CD4-positive, alpha-beta T cell treated with Interleukin-1 beta for 1 hour (primary cell): ENCODE measurements at regions not wholly inside any gene's neighbourhood (a gene's known extent, or its start where the extent isn't known, plus 50 kb on each side); places are given as distances from the start of the nearest gene placed in this dataset.

Experiments
- DNase-seq, 2 donors: peaks; one replicate each; pipeline ENCODE4 v3.0.0-alpha.2; 2020 to 2022

DNA sequence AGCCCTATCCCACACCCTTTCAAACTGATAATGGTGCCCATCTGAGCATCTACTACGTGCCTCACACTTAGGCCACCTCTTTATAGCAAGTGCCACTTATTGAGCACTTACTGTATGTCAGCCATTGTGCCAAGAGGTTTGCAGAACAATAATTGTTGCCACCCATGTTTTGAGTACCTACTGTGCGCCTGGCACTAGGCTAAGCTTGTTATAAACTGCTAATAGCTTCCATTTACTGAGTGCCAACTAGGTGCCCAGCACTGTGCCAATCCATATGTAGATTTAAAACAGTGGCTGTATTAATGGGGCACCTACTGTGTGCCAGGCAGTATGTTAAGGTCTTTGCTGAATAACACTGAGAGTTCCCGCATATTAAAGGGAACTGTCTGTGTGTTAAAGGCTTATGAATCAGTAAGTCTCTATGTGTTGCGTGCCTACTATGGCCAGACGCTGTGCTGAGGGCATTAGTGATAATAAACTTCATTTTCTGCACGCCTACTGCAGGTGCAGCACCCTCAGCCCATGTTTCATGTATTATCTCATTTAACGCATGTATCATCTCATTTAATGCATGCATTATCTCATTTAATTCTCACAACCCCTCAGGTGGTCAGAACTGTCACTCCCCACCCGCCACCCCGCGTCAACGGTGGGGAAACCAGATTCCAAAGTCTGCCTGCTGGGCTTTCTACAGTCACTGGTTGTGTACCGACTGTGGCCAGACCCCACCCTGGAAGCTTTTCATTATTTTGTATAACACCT is 105.0 kb downstream of the PTPRS start:
- DNase-seq: no peak

DNA sequence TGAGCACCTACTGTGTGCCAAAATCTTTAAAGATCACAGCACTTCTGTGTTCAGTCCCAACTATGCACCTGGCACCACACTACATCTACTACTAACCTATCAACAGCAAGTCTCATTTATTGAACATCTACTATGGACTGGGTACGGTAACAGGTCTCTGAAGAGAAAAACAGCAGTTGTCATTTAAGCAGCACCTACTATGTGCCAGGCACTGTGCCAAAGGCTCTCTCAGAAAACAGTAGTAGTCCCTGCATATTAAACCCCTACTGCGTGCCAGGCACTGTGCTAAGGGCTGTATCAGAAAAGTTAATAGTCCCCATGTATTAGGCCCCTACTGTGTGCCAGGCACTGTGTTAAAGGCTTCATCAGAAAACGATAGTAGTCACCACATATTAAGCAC is 106.2 kb downstream of the PTPRS start:
- no peak for DNase-seq

DNA sequence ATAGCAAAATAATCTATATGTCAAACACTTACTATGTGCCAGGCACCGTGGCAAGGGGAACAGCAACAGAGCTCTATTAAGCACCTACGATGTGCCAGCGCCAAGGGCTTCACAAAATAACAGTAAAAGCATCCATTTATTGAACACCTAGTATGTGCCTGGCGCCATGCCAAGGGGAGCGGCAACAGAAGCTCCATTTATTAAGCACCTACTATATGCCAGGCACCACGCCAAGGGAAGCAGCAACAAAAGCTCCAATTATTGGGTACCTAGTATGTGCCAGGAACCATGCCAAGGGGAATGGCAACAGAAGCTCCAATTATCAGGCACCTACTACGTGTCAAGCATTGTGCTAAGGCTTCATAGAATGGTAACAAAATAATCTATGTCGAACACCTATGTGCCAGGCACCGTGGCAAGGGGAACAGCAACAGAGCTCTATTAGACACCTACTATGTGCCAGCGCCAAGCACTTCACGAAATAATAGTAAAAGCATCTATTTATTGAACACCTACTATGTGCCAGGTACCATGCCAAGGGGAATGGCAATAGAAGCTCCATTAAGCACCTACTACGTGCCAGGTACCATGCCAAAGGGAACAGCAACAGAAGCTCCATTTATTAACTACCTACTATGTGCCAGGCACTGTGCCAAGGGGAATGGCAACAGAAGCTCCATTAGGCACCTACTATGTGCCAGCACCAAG is 107.7 kb downstream of the PTPRS start:
- no peak for DNase-seq

DNA sequence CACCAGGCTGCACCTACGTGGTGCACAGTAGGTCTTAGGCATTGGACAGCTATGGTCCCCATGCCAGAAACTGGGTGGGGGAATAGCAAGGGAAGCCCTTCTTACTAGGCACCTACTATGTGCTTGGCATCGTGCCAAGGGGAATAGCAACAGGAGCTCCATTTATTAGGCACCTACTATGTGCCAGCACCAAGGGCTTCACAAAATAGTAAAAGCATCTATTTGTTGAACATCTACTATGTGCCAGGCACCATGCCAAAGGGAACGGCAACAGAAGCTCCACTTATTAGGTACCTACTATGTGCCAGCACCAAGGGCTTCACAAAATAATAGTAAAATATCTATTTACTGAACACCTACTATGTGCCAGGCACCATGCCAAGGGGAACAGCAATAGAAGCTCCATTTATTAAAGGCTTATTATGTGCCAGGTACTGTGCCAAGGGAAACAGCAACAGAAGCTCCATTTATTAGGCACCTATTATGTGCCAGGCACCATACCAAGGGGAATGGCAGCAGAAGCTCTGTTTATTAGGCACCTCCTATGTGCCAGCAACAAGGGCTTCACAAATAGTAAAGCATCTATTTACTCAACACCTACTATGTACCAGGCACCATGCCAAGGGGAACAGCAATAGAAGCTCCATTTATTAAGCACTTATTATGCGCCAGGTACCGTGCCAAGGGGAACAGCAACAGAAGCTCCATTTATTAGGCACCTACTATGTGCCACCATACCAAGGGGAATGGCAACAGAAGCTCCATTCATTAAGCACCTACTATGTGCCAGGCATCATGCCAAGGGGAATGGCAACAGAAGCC is 108.5 kb downstream of the PTPRS start:
- DNase-seq: no peak

DNA sequence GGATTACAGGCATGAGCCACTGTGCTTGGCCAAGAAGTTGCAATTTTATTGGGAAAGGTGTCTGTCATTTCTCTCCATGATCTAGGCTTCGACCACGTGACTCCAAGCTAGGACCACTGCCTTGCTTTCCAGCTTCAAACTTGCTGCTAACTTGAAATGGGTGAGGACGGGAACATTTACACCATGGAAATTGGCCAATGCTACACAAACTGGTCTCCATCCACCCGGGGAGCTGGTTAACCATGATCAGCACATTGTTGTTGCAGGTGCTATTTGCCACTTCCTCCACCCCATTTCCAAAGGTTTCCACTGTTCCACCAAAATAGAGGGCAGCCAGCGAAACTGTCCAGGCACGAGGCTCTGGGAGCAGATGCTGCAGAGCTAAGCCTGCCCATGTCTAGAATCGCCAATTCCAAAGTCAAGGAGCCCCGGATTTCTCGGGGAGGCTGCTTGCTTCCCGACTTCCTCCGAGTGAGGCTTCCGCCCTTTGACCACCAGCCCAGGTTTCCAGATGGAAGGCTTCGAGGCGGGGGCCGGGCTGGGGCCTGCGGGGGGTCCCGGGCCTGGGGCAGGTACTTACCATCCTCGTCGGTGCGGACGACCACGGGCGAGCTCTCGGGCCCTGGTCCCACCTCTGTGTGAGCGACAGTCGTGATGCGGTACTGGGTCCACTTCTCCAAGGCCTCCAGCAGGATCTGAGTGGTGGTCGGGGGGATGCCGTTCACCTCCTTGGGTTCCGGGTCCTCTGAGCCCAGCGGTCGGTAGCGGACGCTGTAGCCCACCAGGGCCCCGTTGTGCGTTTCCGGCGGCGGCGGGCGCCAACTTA is 109.7 kb downstream of the PTPRS start:
- DNase-seq: no peak

DNA sequence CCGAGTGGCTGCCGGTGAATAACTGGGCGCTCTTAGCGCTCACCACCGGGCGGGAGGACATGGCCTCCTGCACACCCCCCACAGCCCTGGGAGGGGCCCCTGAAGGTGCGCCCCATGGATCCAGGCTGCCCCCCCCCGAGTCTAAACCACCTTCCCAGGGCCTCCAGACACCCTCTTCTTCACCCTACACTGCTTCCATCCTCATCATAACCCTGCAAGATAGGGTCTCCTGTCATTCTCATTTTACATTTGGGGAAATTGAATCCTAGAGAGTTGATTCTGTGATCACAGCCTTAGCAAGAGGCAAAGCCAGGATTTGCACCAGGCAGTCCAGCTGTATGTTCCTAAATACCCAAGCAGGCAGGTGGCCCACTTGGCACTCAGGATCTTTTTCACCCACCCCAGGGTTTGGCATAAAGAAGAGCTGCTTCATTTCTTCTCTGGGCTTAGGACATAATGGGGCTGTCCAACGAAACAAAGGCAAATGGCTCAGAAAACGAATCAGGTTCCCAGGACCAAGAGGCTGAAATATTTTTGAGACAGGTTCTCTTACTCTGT is 110.8 kb downstream of the PTPRS start:
- DNase-seq: no peak

DNA sequence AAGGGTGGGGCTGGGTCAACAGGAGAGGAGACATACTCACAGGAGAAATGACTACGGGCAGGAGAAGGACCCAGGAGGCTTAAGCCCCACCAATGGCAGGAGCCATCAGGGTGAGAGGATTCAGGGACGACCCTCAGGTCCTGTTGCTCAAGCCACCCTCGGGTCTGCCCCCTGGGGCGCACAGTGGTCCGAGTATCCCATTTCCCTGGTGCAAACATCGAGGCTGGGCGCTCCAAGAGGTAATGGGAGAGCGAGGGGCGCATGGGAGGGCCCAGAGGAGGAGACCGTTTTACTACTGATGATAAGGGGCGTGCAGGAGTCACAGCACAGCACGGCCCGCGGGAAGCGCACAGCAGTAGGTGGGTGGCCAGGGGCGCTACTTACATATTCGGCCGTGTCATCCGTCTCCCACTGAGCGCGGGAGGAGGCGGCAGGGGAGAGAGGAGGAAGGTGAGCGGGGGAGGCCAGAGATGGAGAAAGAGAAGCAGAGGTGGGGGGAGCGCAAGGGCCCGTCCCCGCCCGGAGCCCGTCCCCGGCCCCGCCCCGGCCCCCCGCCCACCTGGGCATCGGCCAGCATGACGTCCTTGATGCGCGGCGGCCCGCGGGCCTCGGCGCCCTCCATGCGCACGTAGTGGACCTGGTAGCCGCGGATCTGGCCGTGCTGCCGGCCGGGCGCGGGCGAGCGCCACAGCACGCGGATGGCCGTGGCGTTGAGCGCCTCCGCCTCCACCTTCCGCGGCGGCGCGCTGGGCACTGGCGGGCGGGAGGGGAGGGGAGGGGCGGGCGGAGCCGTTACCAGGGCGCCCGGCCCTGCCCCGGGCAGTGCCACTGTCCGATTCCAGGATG is 111.5 kb downstream of the PTPRS start:
- DNase-seq: no peak

DNA sequence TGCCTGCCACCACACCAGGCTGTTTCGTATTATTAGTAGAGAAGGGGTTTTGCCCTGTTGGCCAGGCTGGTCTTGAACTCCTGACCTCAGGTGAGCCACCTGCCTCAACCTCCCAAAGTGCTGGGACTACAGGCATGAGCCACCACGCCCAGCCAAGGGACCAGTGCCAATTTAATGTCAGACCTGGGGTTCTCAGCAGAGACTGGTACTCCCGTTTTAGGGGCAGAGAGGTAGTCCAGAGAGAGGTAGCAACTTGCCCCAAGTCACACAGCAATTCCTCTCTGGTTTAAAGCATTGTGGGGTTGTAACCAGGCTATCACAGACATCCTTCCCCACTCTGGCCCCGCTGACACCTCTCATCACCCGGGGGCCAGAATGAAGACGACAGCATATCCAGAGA is 112.1 kb downstream of the PTPRS start:
- DNase-seq: no peak

DNA sequence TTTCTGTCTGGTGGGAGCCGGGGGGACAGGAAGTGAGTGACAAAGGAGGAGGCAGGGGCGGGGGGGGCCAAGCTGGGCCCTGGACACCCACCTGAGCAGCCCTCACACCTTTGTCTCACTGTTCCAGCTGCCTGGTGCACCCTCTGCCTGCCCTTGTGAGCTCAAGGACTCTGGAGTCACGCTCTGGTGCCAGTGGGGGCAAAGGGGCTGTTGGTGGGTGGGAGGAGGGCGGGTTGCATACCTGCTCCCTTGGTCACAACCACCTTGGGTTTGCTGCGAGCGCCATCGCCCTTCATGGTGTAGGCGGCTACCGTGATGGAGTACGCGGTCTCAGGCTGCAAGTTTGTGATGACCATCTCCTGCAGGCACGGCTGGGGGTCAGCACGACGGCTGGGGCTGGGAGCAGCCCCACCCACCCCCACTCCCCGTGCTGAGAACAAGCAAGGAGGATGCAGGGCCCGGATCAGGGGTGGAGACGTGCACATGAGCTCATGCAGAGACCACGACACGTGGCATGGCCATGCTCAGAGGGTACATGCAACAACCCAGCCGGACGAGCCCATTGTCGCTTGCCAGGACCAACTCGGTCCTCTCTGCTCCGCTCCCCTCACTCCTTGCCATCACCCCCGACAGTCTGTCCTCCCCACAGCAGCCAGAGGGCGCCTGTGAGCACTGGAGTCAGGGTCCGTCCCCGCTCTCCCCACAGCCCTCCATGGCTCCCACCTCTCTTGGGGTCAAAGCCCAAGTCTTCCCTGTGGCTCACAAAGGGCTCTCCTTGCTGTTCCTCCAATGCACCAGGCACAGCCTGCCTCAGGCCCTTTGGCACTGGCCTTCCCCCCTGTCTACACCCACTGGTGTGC is 114.9 kb downstream of the PTPRS start:
- no peak for DNase-seq

DNA sequence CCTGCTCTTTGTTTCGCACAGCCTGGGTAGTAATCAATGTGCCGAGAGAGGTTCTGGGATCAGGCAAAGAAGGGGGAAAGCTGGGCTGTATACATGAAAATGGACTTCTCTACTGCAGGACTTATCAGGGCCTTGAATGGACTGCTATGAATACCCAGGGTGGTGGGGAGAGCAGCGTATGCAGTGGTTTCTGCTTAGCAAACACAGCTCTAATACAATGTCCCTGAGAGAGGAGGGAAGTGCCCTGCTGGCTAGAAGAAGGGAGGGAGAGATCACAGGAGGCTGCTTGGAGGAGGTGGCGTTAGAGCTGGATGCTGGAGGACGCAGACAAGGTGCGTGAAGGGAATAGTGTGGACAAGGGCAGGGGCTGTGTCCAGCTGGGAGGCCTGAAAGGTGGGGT is 116.1 kb downstream of the PTPRS start:
- DNase-seq: no peak

DNA sequence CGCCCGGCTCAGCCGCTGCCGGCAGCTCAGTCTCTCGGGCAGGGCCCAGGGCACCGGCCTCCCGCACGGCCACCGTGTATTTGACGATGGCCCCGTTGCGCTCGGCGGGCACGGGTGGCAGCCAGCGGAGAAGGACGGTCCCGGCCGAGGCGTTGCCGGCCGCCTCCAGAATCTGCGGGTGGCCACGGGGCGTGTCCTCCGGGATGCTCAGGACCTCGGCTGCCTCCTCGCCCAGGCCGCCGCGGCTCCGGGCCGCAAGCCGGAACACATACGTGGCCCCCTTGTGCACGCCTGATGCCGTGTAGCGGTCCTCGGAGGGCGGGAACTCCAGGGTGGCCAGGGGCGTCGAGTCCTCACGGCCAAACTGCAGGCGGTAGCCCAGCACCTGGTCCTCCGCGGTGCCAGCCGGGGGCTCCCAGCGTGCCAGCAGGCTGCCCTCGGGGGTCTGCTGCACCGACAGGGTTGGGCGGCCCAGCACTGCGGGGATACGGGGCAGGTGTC is 117.7 kb downstream of the PTPRS start:
- DNase-seq: no peak

DNA sequence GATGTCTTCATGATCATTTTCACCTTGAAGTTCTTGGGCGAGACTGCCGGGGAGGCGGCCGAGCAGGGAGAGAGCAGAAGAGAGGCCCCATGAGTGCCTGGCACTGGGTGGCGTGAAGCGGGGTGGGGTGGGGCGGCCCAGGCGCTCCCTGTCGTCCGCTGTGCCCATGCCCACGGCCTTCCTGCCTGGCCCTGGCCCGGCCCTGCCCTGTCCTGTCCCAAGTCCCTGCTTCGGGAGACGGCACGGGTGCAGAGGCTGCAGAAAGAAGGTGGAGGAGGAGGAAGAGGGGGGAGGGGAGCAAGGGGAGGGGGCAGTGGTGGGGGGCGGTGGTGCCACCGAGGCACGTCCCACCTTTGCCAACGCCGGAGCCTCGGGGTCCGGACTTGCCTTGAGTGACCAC is 118.4 kb downstream of the PTPRS start:
- DNase-seq: no peak

DNA sequence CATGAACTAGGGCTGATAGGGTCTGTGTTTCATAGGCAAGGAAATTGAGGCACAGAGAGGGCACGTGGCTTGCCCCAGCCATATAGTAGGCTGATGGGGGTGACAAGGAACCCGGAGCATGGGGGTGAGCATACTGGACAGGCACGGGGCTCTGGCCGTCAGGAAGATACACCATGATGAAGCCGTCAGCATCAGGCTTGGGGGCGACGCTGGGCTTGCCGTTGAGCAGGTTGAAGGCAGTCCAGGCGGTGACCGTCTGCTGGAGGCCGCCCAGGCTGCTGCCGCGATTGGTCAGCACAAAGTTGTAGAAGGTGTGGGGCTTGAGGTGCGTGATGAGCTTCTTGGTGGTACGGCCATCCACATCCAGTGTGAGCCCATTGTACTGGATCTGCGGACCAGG is 119.7 kb downstream of the PTPRS start:
- no peak for DNase-seq

DNA sequence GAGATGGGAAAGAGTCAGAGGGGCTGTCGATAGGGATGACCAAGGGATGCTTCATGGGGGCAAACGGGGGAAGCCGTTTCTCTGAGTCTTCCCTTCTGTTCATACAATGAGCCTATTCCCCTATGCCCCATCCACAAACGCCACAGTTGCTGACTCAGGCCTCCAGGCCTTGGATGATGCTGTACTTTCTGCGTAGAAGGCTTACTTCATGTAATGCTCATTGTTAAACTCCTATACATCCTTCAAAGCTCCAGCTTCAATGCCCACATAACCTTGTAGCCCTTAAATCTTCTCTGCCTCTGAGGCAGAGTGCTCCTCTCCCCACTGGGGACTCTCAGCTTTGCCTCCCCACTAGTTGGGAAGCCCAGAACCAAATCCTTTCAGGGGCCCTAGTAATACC is 120.3 kb downstream of the PTPRS start:
- no peak for DNase-seq

DNA sequence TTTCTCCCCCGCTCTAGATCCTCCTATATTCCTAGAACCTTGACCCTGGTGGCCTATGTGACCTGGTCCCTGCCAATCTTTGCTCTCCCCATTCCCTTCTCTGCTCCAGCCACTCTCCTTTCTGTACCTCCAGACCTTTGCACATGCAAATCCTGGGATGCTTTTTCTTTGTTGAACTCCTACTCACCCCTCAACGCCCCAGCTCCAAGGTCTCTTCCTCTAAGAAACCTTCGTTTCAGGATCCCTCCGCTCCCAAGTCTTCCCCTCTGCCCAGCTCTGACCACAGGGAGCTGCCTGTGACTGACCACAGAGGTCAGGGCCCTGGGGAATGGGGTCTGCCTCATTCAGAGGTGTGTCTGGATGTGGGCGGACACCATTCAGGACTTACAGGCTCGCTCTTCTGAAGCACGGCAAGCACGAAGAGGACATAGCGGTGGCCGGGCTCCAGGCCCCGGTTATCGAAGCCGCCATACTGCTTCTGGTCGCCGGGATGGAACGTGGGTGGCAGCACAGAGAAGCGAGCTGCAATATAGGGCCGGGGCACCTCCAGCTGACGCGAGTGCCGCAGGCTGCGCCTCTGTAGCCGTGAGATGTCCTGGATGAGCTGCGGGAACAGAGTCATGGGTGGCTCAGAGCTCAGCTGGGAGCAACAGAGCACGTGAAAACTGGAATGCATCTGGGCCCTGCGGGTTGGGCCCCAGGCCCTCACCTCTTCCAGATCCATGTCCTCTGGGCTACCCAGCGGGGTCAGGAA is 120.9 kb downstream of the PTPRS start:
- no peak for DNase-seq

DNA sequence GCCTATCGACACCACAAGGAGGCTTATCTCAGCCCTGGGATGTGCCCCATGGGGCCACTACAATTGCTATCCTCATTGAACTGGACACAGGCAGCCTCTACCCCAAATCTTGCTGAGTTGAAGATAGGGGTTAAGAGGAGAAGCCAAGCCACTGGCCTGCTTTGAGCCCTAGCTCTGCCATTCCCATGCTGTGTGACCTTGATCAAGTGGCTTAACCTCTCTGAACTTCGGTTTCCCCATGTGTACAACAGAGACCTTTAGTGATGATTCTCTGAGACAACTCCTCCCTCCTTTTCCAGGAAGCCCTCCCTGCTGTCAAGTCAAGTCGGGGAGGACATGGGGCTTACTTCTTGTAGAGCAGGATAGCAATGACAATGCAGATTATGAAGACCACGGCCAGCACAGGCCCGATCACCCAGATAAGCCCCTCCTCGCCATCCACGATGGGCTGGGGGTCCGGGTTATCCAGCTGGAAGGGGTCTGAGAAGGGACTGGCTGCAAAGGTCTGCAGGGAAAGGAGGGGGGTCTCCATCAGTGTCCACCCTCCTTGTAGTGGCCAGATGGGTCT is 121.6 kb downstream of the PTPRS start:
- DNase-seq: no peak

DNA sequence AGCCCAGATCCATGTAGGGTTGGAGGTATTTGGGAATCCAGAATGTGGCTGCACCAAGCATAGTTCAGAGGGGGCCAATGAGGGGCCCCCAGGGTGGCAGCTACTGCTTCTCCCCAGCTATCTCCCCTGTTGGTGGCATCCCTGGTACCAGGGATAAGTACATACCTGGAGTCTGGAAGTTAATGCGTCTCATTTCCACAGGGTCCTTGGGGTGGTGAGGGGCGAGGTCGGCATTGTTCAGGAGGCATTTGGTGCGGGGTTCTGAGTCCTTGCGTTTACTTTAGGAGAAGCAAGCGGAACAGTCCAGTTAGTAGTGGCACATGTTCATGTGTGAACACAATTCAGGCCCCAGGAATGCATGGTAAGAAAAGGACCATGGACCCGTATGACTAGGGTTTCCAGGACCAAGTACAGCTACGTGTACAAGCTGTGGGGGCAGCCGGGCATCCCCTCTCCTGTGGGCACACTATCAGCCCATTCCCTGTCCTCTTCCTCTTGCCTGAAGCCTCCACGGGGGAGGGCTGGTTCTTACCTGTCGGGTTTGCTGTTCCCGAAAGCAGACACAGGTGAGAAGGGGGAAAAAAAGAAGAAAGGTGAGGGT is 122.3 kb downstream of the PTPRS start:
- DNase-seq: no peak

DNA sequence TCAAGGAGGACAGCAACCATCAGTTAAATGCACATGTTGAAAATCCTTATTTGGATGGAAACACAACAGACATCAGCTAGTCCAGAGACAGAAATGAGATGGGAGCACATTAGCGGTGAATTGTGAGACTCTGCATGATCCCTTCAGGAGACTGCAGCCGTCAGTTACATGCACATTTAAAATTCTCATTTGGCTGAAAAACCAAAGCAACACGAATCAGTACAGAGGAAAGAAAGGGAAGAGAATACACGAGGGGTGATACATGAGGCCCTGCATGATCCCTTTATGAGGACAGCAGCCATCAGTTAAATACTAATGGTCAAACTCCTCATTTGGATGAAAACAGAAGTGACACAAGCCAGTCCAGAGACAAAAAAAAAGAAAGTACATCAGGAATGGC is 123.4 kb downstream of the PTPRS start:
- no peak for DNase-seq
